ENCODE measurements at regions not wholly inside any gene's neighbourhood (a gene's known extent, or its start where the extent isn't known, plus 50 kb on each side); places are given as distances from the start of the nearest gene placed in this dataset.

GRCh38 chr18:1483385-1483784 lies 578.7 kb downstream of the ADCYAP1 start:
- no peak for DNase-seq (ENCODE audit: low spot score in 2 of 2)
- Histone ChIP-seq H3K9me3 (no peaks in the 10 kb centered on the region), H3K27me3 (no peaks in the 10 kb centered on the region), H3K4me3 (no peak overlapping the region), H3K4me1 (no peaks in the 10 kb centered on the region), H3K27ac (no peak overlapping the region), H3K36me3 (no peaks in the 10 kb centered on the region)
- intact Hi-C loops (cut with DNase I), result no loop called here
- no peak for TF ChIP-seq CTCF (IDR thresholded peaks at IDR 0.05)

- H3K9me3 ChIP-seq, result no peaks in the 10 kb centered on the region
- H3K36me3 ChIP-seq, result no peaks in the 10 kb centered on the region
- H3K4me3 ChIP-seq, result no peak overlapping the region
- DNase-seq (ENCODE audit: low spot score in 2 of 2), result no peak
- H3K27me3 ChIP-seq, result no peaks in the 10 kb centered on the region
- H3K4me1 ChIP-seq, result no peaks in the 10 kb centered on the region
- no peak overlapping the region for H3K27ac ChIP-seq
- intact Hi-C loops (cut with DNase I), result loop anchor here (2.0 kb wide), 1 partner anchor 27 kb away; no protein-coding TSS in a partner anchor
- TF ChIP-seq CTCF (IDR thresholded peaks at IDR 0.05), result no peak
These were observed 582.8 kb downstream of the ADCYAP1 start for GRCh38 chr18:1487457-1487856.

- Histone ChIP-seq H3K36me3 (no peaks in the 10 kb centered on the region), H3K27ac (no peak overlapping the region), H3K27me3 (no peaks in the 10 kb centered on the region), H3K4me3 (no peak overlapping the region), H3K4me1 (no peaks in the 10 kb centered on the region), H3K9me3 (no peaks in the 10 kb centered on the region)
- DNase-seq (ENCODE audit: low spot score in 2 of 2), result no peak
- intact Hi-C loops (cut with DNase I), result no loop called here
- TF ChIP-seq CTCF (IDR thresholded peaks at IDR 0.05), result no peak
These were observed 583.7 kb downstream of the ADCYAP1 start for GRCh38 chr18:1488394-1488793.

GRCh38 chr18:1488957-1489356 lies 584.3 kb downstream of the ADCYAP1 start:
- no peak overlapping the region for H3K4me3 ChIP-seq
- no peaks in the 10 kb centered on the region for H3K36me3 ChIP-seq
- H3K27ac ChIP-seq, result no peak overlapping the region
- H3K4me1 ChIP-seq, result no peaks in the 10 kb centered on the region
- intact Hi-C loops (cut with DNase I), result no loop called here
- no peaks in the 10 kb centered on the region for H3K9me3 ChIP-seq
- DNase-seq (ENCODE audit: low spot score in 2 of 2), result no peak
- TF ChIP-seq CTCF (IDR thresholded peaks at IDR 0.05), result no peak
- H3K27me3 ChIP-seq, result no peaks in the 10 kb centered on the region

- H3K4me1 ChIP-seq, result no peaks in the 10 kb centered on the region
- no peak overlapping the region for H3K27ac ChIP-seq
- peaks cover 0 to 4% of the 10 kb centered on the region in 2 donors for H3K9me3 ChIP-seq
- no peak for DNase-seq (ENCODE audit: low spot score in 2 of 2)
- H3K36me3 ChIP-seq, result no peaks in the 10 kb centered on the region
- intact Hi-C loops (cut with DNase I), result no loop called here
- H3K4me3 ChIP-seq, result no peak overlapping the region
- TF ChIP-seq CTCF (IDR thresholded peaks at IDR 0.05), result no peak
- no peaks in the 10 kb centered on the region for H3K27me3 ChIP-seq
These were observed 590.7 kb downstream of the ADCYAP1 start for GRCh38 chr18:1495387-1495786.

GRCh38 chr18:1496096-1496495 lies 591.4 kb downstream of the ADCYAP1 start:
- Histone ChIP-seq H3K27ac (no peak overlapping the region), H3K4me1 (no peaks in the 10 kb centered on the region), H3K4me3 (no peak overlapping the region), H3K27me3 (no peaks in the 10 kb centered on the region), H3K9me3 (peaks cover 0 to 4% of the 10 kb centered on the region in 2 donors), H3K36me3 (no peaks in the 10 kb centered on the region)
- no peak for DNase-seq (ENCODE audit: low spot score in 2 of 2)
- no peak for TF ChIP-seq CTCF (IDR thresholded peaks at IDR 0.05)
- intact Hi-C loops (cut with DNase I), result no loop called here

Data from ascending aorta (tissue), 2 donors.